PC-9 (cell line): ENCODE measurements at regions not wholly inside any gene's neighbourhood (a gene's known extent, or its start where the extent isn't known, plus 50 kb on each side); places are given as distances from the start of the nearest gene placed in this dataset.

Experiments
- BruUV-seq: library from RNA; stranded (reverse); fragments of 400-500 nt; replicated peaks from 2 replicates; lab custom pipeline; 2021; lab: Mats Ljungman, UMichigan
- CTCF ChIA-PET: fragments of 300-600 bp; sonication (Branson Sonifier 250); formaldehyde crosslinking; loops from one replicate; lab custom pipeline; 2022; ENCODE audit warnings: antibody characterized with exemption; lab: Charles Lee
- POLR2A ChIA-PET: fragments of 300-600 bp; sonication (Branson Sonifier 250); formaldehyde crosslinking; loops from one replicate; lab custom pipeline; 2022; ENCODE audit warnings: antibody characterized with exemption; ENCODE audit not compliant: unreplicated experiment; lab: Charles Lee
- DNase-seq, 2 experiments: peaks; one replicate each; pipeline versions ENCODE4 v3.0.0 to v3.0.0-alpha.2; 2015 to 2022; ENCODE audit warnings: mixed read lengths in 1 of 2
- H2AFZ ChIP-seq: fragments of 200-600 bp; sonication (generic); 2 replicates; pipeline ENCODE4 v1.8.1; 2017; ENCODE audit warnings: antibody characterized with exemption
- H3F3A ChIP-seq: fragments of 200-600 bp; sonication (generic); 2 replicates; pipeline ENCODE4 v1.8.1; 2017; ENCODE audit warnings: antibody characterized with exemption, mild to moderate bottlenecking, low read depth; ENCODE audit not compliant: insufficient read depth
- H3K27ac ChIP-seq: fragments of 200-600 bp; sonication (generic); 2 replicates; pipeline ENCODE4 v1.6.1; 2016; ENCODE audit warnings: mixed run types
- H3K27me3 ChIP-seq: fragments of 200-600 bp; sonication (generic); 2 replicates; pipeline ENCODE4 v1.6.1; 2016; ENCODE audit warnings: low read depth, mixed run types; ENCODE audit not compliant: insufficient read depth
- H3K36me3 ChIP-seq: fragments of 200-600 bp; sonication (generic); 2 replicates; pipeline ENCODE4 v1.6.1; 2016; ENCODE audit warnings: low read depth, mixed run types
- H3K4me1 ChIP-seq: fragments of 200-600 bp; sonication (generic); replicated peaks from 2 replicates; pipeline ENCODE4 v1.6.1; 2016; ENCODE audit warnings: mixed run types; ENCODE audit not compliant: insufficient read depth
- H3K4me2 ChIP-seq: fragments of 200-600 bp; sonication (generic); 2 replicates; pipeline ENCODE4 v1.6.1; 2017; ENCODE audit warnings: mixed run types
- H3K4me3 ChIP-seq: fragments of 200-600 bp; sonication (generic); 2 replicates; pipeline ENCODE4 v1.6.1; 2016; ENCODE audit warnings: mixed run types
- H3K79me2 ChIP-seq: fragments of 200-600 bp; sonication (generic); 2 replicates; pipeline ENCODE4 v1.6.1; 2017; ENCODE audit warnings: low read depth, mixed run types
- H3K9me2 ChIP-seq: fragments of 200-600 bp; sonication (generic); 2 replicates; pipeline ENCODE4 v1.8.1; 2017; ENCODE audit warnings: mild to moderate bottlenecking; ENCODE audit not compliant: insufficient read depth
- H3K9me3 ChIP-seq: fragments of 200-600 bp; sonication (generic); 2 replicates; pipeline ENCODE4 v1.8.1; 2016; ENCODE audit warnings: low read depth; ENCODE audit not compliant: insufficient read depth
- H4K20me1 ChIP-seq: fragments of 200-600 bp; sonication (generic); 2 replicates; pipeline ENCODE4 v1.8.1; 2017; ENCODE audit not compliant: insufficient read depth
- CTCF ChIP-seq: fragments of 200-600 bp; sonication (generic); conservative IDR thresholded peaks from 2 replicates; pipeline ENCODE4 v1.6.1; 2017; ENCODE audit warnings: mixed run types, antibody characterized with exemption, mild to moderate bottlenecking, moderate library complexity
- EZH2 ChIP-seq: fragments of 200-600 bp; sonication (generic); IDR thresholded peaks from 2 replicates; pipeline ENCODE4 v1.8.0; 2017; ENCODE audit warnings: antibody characterized with exemption, low read depth
- intact Hi-C: fragments of 100-400 bp; cut with micrococcal nuclease; formaldehyde crosslinking; loops from one replicate; pipeline ENCODE4 v1.10.0; 2022; ENCODE audit not compliant: unreplicated experiment

DNA sequence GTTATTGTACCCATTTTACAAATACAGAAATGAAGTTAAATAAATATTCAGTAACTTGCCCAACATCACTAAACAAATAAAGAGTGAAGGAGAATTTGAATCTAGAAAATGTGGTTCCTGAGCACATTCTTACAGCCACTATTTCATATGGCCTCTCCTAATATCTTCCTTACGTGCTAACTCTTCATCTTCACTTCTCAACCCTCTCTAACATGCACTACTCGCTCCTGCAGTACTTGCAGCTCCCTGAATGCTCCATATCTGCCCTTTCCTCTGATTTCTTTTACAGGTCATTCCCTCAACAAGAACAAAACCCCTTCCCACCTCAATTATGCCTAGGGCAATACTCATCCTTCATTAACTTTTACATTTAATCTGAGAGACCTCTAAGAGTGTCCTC is 711.5 kb downstream of the CETN3 start:
- CTCF ChIA-PET: no interaction called here
- no peaks in the 10 kb centered on the region for H3K79me2 ChIP-seq
- no peak overlapping the region for H3K27ac ChIP-seq

DNA sequence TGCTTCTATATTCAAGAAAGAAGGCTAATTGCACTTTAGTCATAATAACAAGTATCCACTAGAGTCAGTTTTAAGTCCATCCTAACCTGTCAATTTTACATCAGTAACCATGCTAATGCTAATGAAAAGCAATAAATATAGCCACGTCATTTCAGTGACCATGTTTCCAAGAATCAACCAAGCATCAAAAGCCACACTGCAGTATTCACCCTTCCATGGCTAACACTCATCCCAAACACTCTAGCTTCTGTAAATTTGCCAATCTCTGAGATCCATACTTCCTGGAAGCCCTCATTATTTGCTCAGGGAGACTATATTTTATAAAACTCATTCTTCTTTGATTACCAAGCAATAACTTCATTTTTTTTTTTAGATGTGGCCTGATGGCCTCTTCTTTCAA is 712.0 kb downstream of the CETN3 start:
- H2AFZ ChIP-seq: no peak overlapping the region
- TF ChIP-seq CTCF: no peak
- no peak for TF ChIP-seq EZH2
- H4K20me1 ChIP-seq: no peaks in the 10 kb centered on the region
- no peaks in the 10 kb centered on the region for H3K4me1 ChIP-seq
- H3K4me2 ChIP-seq: no peak overlapping the region
- H3K4me3 ChIP-seq: no peak overlapping the region
- no peaks in the 10 kb centered on the region for H3K9me2 ChIP-seq
- no peaks in the 10 kb centered on the region for H3K27me3 ChIP-seq
- H3K36me3 ChIP-seq: no peaks in the 10 kb centered on the region
- POLR2A ChIA-PET: no interaction called here
- H3K79me2 ChIP-seq: no peaks in the 10 kb centered on the region
- H3F3A ChIP-seq: no peaks in the 10 kb centered on the region
- intact Hi-C loops: no loop called here
- no peak overlapping the region for H3K27ac ChIP-seq
- no peak for DNase-seq
- CTCF ChIA-PET: no interaction called here
- BruUV-seq: no TSS peak
- H3K9me3 ChIP-seq: no peaks in the 10 kb centered on the region

More for the DNA sequence above, 711.5 kb downstream of the CETN3 start:
- POLR2A ChIA-PET: no interaction called here
- DNase-seq: no peak
- Histone ChIP-seq H4K20me1 (no peaks in the 10 kb centered on the region), H3K4me2 (no peak overlapping the region), H3K4me3 (no peak overlapping the region), H3F3A (no peaks in the 10 kb centered on the region), H3K9me2 (no peaks in the 10 kb centered on the region), H3K9me3 (no peaks in the 10 kb centered on the region), H3K36me3 (no peaks in the 10 kb centered on the region), H2AFZ (peak overlapping the region; percentile 70; the same call in 1 of the 2 replicates), H3K27me3 (no peaks in the 10 kb centered on the region), H3K4me1 (no peaks in the 10 kb centered on the region)
- BruUV-seq: no TSS peak
- intact Hi-C loops: no loop called here
- TF ChIP-seq EZH2: no peak
- TF ChIP-seq CTCF: no peak

- Histone ChIP-seq H4K20me1 (no peaks in the 10 kb centered on the region), H3K4me2 (no peak overlapping the region), H3K36me3 (no peaks in the 10 kb centered on the region), H3K9me2 (no peaks in the 10 kb centered on the region), H3K79me2 (no peaks in the 10 kb centered on the region), H3K27ac (no peak overlapping the region), H3K27me3 (no peaks in the 10 kb centered on the region), H3K4me1 (no peaks in the 10 kb centered on the region), H3K9me3 (no peaks in the 10 kb centered on the region), H2AFZ (no peak overlapping the region), H3F3A (no peaks in the 10 kb centered on the region), H3K4me3 (no peak overlapping the region)
- CTCF ChIA-PET: no interaction called here
- TF ChIP-seq EZH2: no peak
- TF ChIP-seq CTCF: no peak
- intact Hi-C loops: no loop called here
- DNase-seq: no peak
- no TSS peak for BruUV-seq
- POLR2A ChIA-PET: no interaction called here
These were observed 714.2 kb downstream of the CETN3 start for GRCh38 chr5:89695371-89695770.
